NCI-H2171 treated with DMSO at 0.1 percent for 48 hours (cell line): ENCODE measurements at regions not wholly inside any gene's neighbourhood (a gene's known extent, or its start where the extent isn't known, plus 50 kb on each side); places are given as distances from the start of the nearest gene placed in this dataset.

ENCODE experiments used
- DNase-seq: peaks from one replicate; lab custom pipeline; 2025; lab: John Stamatoyannopoulos, UW

DNA sequence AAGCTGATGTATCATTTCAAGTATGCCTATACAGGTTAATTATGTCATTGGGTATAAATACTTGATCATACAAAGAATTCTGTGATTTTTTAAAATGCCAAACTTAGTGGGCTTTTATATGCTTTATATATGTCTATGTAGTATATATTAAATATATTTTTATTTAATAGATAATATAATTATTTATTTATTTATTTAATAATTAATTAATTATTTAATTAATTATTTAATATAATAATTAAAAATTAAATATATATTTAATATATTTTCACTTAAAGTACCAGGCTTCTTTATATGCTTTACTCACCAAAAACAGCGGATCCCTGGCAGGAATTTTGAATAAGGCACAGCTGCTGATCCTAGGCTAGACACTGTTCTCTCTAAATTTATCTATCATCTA, 687.0 kb downstream of the VGLL3 start:
- no peak for DNase-seq

DNA sequence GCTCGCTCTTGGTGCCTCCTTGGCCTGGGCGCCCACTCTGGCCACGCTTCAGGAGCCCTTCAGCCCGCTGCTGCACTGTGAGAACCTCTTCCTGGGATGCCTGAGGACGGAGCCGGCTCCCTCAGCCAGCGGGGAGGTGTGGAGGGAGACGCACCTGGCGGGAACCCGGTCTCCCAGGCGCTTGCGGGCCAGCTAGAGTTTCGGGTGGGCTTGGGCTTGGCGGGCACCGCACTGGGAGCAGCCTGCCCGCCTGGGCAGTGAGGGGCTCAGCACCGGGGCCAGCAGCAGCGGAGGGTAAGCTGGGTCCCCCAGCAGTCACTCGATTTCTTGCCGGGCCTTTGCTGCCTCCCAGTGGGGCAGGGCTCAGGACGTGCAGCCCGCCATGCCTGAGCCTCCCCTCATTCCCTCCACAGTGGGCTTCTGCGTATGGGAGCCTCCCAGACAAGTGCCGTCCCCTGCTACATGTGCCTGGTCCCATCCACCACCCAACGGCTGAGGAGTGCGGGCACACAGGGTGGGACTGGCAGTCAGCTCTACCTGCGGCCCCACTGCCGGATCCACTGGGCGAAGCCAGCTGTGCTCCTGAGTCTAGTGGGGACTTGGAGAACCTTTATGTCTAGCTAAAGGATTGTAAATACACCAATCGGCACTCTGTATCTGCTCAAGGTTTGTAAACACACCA, 708.7 kb downstream of the VGLL3 start:
- DNase-seq = no peak

DNA sequence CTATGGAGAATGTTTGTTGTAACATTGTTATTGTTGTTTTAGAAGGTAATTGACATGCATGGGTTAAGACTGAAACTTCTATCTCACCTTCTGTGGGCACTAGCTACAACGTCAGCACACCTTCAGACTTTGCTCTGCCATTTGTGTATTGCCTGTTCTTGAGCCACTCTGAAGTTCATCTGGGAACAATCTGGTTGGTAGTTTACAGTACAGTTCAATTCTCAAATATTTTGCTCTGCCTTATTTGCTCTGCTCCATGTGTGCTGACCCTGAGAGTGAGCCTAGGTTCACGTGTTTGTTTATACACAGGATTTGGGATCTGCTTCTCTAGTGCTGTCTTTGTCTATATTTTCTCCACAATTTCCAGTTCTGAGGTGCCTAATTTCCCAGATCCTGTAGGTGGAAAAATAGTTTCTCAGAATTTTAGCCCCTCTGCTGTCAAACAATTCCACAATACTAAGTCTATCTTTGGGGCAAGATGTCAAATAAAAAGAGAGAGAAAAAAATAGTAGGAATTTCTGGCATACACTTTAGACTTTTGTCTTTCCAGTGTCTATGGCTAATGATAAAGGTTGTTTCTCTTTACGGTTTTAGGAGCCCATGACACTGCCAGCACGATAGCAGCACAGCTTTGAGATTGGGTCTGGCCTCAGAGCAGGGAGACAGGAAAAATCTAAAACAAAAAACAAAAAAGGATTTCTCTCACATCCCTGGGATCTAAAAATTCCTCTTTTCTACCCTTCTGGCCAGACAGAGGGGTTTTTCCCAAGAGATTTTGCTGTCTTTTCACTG, 721.4 kb downstream of the VGLL3 start:
- DNase-seq = no peak

DNA sequence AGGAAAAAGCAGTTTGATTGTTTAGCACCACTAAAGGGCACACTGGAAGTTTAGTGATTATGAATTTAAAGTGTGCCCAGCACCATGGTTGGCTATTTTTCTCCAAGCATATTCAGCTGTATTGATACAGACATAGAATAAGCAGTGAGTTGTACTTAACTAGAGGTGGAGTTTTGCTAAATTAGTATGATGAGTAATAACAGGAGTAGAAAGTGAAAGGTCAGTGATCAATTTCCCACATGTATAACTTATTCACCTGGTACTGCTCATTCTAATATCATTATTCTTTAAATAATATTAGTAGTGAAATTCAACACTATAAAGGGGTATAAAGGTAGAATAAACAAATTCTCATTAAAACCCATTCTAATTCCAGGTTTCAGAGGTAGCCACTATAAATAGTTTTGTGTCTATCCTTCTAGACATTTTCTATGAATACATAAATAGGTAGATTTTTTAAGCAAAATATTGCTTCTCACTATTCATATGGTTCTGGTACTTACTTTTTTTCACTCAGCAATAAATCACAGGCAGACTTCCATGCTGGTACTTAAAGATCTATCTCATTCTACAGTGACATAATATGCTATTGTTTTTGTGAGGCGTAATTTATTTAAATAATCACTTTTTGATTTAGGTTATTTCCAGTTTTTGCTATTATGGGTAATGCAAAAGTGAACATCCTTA, 732.9 kb downstream of the VGLL3 start:
- DNase-seq = no peak

DNA sequence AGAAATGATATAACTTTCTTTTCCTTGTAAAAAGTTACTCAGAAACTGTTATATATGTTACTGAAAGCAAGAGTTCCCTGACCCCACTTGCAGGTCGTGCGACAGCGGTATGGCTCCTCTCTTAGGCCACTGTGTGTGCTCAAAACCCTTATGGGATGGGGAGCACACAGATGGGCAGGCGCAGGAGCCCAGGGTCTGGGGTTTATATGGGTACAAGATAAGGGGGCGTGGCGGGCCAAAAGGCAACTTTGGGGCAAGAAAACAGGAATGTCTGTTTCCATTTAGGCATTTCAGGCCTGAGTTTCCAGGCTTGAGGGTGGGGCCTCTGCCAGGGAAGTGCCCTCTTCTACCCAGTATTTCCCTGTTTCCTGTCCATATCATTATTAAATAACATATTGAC, 736.5 kb downstream of the VGLL3 start:
- DNase-seq = no peak

DNA sequence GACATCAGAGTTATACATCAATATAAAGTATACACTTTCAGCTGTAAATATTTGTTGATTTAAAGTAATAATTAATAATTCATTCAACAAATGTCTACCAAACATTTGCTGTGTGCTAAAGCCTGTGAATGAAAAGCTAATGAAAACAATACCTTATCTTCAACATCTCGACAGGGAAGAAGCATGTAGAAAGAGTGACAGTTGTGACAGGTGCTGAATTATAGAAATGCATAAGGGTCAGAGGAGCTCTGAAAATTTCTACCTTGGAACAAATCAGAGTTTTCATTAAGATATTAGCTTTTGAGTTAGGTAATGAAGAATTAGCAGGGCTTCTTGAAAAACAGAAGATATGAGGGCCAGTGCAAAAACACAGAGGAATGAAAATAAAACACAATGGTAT, 739.2 kb downstream of the VGLL3 start:
- peak; percentile 1 for DNase-seq

DNA sequence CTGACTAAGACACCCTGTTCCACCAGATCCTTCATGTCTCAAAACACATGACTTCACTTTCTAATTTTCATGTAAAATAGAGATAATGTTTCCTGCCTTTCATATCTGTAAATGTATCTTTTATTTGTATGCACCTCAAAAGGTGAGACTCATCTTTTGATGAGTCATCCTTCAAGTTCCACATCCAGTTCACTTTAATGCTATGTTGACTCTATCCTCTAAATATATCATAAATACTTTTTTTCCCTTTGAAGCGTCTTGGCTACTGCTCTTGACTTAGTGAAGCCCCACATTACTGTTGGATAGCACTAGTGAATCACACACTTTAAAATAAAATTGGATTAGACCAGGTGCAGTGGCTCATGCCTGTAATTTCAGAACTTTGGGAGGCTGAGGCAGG, 741.1 kb downstream of the VGLL3 start:
- no peak for DNase-seq

DNA sequence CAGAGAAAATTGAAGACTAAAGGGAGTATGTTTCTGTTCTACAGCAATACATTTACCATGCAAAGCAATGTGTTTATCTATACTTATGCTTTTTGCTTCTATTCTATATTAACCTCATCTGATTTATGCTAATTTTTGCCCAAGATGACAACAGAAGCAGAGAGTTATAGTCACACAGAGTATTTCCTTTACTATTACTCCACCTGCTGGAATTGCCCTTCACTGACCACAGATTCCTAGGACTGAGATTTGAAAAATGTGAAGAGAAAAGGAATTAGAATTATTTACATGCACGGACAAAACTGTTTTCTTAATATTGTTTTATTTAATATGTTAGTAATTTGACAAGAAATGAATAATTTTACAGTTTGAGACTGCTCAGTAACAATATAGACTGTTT, 745.6 kb downstream of the VGLL3 start:
- DNase-seq = peak; percentile 4

DNA sequence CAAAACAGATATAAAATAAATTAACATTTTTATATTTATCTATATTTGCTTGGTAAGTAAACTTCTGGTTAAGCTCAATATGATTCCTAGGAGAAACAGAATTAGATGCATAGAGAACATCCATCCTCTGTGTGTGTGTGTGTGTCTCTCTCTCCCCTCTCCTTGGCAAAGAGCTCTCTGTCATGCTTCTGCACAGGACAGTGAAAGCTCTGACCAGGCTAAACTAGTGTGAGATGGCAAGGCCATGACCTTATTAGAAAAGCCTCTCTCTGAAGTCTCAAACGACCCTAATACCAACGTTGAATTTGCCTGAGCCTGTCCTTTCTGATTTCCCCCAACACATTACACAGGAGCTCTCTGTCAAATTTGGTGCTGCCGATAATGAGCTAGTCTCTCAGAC, 746.0 kb downstream of the VGLL3 start:
- DNase-seq = no peak

DNA sequence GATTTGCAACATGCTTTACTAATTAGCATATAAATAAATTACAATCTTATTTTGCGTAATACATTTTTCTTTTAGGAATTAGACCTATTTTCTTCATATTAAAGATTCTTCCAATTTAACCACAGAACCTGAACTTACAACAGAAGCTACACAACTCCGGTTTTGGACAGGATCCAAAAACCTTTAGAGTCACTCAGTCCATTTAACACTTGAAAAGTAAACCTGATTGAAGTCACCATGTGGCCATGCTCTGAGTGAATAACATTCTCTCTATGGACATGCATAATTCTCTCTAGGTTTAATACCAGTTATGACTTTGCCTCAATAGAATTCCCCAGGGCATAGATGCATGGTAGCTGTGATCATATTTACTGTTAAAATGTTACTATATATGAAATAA, 751.0 kb downstream of the VGLL3 start:
- DNase-seq = peak; percentile 18

DNA sequence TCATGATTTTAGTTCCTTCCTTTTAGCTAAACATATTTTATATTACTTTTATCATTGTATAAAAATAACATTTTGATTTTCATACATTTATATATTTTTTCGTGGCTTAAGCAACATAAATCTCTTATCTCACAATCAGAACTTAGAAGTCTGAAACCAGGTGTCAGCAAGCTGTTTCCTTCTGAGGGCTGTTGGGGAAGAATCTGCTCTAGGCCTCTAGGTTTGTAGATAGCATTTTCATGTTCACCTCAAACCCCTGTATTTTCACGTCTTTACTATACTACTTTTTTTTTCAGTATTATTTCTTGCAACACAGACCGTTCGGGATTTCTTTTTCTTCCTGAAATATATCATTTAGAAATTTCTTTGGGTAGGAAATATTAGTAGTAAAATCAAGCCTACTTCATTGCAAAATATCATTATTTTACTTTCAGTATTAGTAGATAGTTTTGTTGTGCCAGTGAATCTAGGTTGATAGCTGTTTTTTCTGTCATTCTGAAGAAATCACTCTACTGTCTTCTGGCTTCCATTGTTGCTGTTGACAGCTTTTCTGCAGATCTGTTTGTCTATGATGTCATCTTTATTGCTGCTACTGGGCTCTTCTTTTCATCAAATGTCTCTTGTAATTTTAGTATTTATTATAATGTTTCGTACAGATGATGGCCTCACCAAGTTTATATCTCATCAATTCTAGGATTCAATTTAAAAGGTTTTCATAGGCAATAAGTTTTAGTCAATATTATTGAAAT, 756.3 kb downstream of the VGLL3 start:
- no peak for DNase-seq

DNA sequence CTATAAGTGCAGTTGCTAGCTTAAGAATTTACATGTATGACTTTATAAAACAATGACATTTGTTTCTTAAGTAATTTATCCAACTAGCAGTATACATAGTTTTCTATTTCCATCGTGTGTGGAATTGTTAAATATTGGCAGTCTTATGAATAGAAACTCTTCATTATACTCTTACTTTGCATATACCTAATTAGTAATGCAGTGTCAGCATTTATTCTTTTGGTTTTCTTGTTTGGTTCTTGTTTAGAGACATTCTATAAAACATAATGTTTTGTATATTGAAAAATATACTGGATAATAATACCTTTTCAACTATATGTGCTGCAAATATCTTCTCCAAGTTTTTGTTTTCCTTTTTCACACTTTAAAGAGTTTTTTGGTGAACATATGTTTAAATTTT, 760.2 kb downstream of the VGLL3 start:
- DNase-seq = no peak

DNA sequence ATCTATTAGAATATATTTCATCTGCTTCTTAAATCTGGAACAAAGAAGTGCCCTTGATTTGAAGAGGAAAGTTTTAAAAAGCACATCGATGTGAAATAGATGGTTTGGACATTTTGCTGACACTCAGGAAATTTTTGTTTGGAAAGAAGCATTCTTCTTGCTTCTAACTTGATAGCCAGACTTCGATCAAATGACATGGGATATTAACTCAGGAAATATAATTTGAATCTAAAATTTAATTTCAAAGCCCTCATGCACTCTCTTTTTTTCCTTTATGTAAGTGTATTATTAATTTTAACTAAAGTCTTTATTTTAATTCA, 761.2 kb downstream of the VGLL3 start:
- DNase-seq = no peak

DNA sequence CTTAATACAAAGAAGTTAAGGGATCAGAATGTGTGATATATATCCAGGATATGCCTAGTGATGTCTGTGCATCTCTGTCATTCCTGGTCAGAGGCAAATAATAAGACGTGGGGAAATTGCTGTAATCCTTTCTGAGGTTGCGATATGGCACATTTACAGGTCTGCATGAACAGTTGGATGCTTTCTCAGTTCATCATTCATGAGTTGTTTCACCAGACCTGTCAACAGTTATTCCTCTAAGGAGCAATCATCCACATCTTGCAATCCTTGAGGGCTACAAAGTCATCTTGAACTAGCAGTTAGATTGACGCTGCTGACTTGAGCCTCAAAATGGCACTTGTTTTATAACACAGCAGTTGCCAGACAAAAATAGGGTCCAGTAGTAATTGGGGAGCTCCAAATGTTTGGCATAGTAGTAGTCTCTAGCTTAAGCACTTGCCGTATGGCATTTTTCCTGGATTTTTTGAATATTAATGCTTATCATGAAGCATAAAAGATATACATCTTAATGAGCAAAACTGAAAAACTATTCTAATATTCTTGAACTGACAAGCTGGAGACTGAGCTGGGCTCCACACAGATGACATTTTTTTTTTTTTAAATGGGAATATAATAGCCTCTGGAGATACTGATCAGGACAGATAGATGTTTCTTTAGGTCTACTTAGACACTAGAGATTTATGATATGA, 761.7 kb downstream of the VGLL3 start:
- DNase-seq = no peak

DNA sequence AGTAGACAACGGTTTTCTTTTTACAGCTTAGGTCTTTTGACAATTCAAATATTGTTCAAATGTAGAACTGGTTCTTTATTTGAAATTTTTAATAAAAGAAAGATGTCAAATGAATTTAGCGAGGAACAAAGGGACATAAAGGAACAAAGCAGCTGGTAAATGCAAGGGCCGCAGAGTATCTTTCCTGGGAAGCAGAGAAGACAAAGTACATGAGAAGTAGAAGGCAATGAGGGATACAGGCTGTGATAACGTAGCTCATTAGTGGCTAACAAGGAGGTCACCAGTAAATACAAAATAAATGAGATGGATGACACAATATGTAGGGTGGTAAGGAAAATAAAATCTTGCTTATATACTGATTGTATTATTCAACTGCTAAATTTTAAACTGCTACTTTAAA, 762.8 kb downstream of the VGLL3 start:
- no peak for DNase-seq

DNA sequence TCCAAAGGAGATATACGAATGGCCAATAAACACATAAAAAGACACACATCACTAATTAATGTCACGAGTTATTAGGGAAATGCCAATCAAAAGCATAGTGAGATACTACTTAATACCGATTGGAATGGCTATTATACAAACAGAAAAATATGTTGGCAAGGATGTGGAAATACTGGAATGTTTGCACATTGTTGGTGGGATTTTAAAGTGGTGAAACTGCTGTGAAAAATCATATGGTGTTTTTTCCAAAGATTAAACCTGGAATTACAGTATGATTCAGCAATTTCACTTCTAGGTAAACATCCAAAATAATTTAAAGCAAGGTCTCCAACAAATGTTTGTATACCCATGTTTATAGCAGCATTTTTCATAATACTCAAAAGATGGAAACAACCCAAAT, 765.5 kb downstream of the VGLL3 start:
- DNase-seq = no peak

DNA sequence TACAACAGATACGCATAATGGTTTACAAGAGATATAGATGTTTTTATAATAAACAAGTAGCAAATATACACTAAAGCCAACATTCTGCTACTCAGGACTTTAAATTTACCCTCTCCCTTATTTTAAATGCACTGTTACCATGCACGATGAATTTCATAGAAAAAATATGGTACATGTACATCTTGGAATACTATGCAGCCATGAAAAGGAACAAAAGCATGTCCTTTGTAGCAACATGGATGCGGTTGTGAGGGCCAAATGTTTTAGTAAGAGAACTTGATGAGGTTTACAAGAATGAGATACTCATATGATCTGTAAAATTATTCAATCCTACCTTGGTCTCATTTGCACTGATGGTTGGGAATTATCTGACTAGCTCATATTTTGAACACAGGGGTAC, 769.3 kb downstream of the VGLL3 start:
- no peak for DNase-seq

DNA sequence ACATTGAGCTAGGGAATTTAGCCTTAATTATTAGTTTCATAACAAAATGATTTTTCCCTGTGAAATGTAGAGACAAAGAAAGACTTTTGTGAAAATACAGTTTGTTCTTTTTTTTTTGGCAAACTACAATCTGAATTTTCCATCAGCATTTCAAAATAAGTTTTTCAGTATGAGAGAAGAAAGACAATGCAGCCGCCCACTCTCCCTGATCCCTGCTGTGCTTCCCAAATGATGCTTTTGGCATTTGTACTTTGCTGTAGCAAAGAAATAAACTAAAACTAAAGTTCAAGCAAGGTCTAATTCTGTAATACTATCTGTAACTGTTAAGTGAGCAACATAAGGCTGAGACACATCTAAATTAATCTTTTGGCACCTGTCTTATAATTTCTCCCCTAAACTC, 782.2 kb downstream of the VGLL3 start:
- DNase-seq = no peak

DNA sequence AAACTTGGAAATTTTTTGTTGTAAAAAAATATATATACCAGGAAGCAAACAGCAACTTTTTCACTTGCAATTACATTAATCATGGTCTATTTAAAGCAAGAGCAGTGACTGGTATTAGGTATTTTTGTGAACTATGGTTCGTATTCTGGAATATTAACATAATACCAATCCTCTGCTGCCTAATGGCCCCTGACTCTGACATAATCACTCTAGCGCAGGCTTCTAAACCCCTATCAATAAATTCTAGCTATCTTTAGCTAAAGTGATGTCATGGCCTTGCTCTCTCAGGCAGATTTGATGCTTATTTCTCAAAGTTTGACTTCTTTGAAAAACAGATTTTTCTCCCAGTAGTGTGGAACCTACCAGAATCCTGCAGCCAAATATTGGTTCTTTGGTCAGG, 808.3 kb downstream of the VGLL3 start:
- no peak for DNase-seq

DNA sequence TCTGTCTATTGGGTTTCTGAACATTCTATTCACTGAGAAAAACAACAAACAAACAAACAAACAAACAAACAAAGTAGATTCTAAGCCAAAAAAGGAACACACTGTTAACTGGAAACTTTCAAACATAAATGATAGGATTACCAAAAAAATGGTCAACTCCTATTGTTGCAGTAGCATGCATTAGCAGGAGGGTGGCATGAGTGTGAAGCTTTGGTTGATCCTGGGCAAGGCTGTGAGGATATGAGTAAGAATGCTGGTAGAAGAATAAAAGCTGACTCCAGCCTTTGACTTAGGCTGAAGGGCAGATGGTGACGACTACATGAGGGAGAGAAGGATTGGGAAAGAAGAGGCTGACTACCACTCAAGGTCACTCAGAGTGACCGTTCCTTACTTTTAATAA, 810.3 kb downstream of the VGLL3 start:
- DNase-seq = no peak

DNA sequence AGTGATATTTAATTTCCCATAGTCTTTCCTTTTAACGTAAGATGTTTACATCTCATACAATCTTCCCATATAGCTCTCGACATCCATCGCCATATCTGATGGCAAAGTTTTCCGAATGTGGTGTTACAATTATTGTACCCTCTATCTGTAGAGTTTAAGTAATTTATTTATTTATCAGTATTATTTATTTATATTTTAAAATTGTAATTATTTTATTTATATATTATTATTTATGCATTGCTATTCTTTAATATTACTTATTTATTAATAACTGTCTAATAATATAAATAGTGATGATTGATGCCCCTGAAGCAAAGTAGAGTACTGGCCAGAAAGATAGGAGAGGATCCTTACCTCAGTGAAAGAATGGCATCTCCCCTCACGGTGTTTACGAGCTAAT, 812.9 kb downstream of the VGLL3 start:
- no peak for DNase-seq

DNA sequence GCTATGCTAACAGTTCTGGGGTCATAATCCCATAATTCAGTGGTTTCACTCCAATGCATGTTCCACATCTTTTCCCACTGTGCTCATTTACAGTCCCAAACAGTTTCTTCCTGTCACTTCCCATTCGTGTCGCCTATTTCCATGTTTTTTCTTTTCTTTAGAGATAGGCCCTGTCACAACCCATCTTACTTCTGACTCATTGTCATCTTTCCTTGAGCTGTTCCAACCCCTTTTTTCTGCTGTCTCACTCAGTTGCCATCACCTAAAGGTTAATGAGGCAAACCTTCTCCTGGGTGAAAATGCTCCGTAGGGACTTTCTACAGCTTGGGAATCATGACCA, 814.5 kb downstream of the VGLL3 start:
- no peak for DNase-seq
